GM21360 (cell line): ENCODE measurements at regions not wholly inside any gene's neighbourhood (a gene's known extent, or its start where the extent isn't known, plus 50 kb on each side); places are given as distances from the start of the nearest gene placed in this dataset.
"Not testable (repeated sequence)": the region's sequence is repeated elsewhere in the genome, so short reads cannot be mapped to it uniquely, and the experiment has no call there.

Source experiments
- ATAC-seq: cut with Tn5 transposase; IDR thresholded peaks from one replicate; pipeline ENCODE4 v1.9.1; 2021; ENCODE audit warnings: mild to moderate bottlenecking, moderate library complexity; ENCODE audit not compliant: unreplicated experiment

DNA sequence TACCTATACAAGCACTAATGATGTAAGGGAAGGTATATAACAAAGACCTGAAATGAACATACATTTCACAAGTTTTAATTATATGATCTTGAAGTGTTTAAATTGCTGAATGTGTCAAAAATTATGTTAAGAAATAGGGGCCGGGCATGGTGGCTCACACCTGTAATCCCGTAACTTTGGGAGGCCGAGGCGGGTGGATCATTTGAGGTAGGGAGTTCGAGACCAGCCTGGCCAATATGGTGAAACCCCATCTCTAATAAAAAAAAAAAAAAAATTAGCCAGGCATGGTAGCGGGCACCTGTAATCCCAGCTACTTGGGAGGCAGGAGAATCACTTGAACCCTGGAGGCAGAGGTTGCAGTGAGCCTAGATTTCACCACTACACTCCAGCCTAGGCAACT lies 537.4 kb upstream of the STEAP1 start:
- ATAC-seq: not testable (repeated sequence)

DNA sequence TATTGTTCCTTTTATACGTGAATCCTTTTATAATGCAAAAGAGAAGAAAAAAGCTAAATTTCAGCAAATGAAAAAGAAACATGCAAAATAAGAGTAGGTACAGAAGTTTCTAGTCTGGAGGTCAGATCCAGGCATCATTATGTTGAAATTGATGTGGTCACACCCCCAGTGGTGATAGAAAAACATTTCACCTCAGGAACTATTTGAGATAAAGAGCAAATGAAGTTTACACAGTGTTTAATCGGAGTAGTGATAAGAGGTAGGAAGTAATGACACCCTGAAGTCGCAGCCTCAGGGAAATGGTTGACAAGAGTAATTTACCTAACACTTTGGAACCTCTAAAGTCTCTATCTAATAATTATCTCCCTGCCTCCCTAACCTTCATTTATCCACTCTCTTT lies 536.0 kb upstream of the STEAP1 start:
- no peak for ATAC-seq

DNA sequence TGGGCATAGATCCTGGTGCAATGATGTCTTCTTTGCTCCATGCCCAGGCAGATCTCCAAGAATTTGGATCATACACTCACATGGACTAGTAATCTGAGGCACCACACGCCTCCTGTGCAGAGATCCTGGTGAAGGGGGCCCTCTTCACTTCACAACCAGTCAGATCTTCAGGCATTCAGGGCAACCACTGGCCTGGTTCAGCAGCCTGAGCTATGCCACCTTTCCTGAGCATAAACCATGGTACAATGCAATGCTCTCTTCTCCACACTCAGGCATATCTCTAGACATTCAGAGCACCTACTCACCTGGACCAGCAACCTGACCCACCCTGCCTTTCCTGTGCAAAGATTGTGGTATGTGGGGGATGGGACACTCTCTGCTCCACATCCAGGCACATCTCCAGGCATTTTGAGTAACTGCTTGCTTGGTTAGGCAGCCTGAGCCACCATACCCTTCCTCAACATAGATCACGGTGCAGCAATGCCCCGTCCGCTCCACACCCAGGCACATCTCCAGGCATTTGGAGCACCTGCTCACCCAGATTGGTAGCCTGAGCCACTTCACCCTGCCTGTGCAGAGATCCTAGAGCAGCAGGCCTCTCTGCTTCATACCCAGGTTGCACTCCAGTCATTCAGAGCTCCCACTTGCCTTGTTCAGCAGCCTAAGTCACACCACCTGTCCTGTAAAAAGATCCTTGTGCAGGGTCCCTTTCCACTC lies 532.2 kb upstream of the STEAP1 start:
- ATAC-seq: no peak

DNA sequence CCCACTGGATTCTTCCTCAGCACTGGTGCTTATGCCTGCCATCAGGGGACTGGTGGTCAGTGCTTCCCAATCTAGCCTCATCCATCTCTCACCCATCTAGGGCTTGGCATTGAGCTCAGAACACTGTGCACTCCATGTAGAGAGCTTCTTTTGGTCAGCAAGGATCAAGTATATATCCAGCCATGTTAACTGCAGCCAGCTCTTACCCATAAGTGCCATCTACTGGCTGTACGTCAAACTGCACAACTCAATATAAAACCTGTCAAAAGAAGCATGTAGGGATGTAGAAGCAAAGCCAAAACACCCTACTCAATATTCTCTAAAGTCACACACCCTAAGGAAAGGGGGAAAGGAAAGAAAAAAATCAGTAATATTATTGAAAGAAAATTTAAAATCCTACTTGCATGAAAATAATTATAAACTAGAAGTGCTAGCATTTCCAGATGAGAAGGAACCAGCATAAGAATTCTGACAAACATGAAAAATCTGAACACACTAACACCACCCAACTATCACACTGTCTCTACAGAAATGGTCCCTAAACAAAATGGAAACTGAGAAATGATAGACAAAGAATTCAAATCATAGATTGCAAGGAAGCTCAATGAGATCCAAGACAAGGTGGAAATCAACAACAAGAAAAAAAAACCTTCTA lies 531.1 kb upstream of the STEAP1 start:
- ATAC-seq: peak; percentile 89

DNA sequence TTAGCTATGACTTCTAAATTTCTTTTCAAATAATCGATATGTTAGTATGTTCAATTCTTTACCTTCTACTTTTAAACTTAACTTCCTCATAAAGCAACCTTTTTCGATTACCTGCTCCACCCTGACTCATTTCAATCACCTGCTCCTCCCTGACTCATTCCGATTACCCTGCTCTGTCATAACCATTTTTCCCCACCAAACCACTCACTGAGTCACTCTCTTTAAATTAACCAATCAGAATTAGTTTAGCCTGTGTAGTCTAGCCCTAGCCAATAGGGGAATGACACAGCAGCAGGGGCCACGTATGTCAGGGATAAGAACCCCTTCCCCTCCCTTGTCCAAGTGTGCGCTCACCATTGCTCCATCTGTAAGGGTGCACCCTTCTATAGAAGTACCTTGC lies 530.1 kb upstream of the STEAP1 start:
- not testable (repeated sequence) for ATAC-seq

DNA sequence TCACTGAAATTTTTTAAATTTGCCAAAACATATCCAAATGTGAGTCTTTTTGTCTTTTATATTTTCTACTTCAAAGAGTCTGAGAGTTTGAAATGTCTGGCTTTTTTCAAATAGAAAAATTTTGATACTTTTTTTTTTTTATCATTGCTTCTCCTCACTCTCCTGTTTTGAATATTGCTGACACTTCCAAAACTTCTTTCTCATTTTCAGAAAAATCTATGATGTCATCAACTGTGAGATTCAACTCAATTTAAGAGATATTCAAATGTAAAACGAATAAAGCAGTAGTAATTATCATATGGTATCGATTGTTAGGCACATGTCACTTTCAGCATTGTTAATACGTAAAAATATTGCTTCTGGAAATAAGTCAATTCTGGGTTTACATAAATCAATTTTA lies 505.8 kb upstream of the STEAP1 start:
- no peak for ATAC-seq

DNA sequence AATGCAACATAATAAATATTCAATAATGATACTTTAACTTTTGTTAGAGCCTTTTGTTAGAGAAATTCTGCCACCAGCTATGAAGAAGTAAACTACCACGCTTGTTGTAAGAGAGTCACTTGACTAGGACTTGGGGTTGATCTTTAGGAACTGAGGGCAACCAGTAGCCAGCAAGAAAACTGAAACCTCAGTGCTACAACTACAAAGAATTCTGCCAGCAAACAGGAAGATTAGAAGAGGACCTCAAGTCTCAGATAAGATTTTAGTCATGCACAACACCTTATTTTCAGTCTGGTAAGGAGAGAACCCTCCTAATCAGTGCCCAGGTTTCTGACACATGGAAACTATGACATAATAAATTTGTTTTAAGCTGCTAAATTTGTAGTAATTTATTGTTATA lies 498.3 kb upstream of the STEAP1 start:
- ATAC-seq: no peak

DNA sequence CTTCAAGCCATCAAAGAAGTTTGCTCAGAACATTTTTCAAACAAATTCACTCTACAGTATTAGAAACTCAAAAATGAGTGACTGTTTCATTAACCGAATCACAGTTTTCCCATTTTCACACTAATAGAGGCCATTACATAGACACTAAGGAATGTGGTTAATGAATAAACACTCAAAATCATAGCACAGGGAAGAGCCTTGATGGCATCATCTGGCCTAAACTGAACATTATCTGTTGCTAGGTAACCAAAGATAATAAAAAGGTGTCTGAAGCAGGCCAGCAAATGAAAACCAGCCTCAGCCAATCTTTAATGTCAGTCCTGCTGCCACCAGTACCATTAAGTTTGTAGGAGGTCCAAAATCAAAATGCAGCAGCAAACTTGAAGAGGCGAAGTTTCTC lies 492.4 kb upstream of the STEAP1 start:
- ATAC-seq: no peak

DNA sequence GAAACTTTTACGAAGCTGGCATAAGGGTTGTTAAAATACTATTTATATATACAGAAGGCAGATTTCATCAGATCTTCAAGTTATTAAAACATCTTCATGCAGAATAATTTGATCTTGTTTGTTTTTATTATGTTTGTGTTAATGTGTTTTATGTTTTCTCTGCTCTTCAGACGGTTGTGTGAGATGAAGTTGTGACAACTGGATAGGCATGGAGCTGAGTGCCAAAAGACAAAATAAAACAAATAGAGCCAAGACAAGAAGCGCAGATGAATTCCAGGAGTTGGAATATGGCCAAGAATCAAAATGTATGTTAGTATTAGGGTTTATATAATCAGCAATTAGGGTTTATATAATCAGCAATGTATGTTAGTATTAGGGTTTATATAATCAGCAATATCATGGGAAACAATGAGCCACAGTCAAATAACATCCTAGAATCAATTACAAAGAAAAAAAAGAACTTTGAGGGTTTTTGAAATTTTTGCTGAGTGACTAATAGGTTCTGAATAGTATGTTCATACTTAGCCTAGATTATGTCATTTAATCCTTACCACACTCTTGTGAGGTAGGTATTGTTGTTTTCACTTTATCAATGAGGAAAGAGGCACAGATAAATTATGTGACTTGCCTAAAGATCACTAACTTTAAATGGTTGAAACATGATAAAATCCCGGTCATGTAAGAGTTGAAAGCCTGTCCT lies 488.0 kb upstream of the STEAP1 start:
- ATAC-seq: no peak

DNA sequence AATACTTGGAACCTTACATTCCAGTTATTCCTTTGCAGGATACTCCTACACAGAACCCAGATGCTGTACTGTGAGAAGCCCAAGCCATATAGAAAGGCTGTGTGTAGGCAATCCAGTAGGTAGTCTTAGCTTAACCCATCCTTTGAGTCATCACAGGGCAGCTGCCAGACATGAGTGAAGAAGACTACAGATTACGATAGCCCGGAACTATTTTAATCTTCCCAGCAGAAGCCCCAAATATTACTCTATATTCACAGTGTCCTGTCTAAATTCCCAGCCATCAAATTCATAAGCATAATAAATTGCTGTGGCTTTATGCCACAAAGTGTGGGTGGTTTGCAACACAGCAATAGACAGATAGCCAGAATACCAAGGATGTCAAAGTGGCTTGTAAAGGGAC lies 474.1 kb upstream of the STEAP1 start:
- ATAC-seq: no peak

DNA sequence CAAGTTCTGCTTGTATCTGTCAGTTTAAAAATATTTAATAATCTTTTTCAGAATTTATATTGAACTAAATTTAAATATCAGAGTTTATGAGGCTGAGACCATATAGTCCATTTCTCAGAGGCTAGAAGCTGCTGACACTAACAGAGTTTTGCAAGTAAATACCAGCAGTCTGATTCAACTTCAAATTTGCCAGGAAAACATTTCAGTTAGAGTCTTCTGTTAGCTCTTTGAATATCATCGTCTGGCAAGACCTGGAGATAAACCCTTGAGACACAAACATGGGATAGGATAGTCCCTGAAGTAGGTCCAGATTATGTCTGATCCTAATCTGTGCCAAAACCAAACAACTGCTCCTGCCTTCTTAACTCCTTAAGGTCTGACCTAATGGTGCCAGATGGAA lies 472.8 kb upstream of the STEAP1 start:
- ATAC-seq: no peak

DNA sequence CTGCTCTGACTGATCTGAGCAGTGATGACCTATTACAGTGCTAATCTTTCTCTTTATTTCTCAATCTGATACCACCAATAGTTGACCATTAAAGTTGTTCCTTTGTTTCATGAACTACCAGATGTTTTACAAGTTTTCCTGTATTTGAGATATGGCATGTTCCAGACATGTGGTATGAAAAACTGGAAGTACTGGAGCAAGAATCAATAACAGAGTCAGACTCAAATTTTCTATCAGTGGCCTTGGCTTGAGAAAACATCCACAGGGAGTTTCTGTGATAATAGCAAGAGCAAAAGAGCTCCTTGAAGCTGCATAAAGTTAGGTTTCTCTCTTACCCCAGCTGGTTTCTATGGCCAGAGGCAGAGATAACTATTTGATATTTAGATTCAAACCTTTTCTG lies 469.0 kb upstream of the STEAP1 start:
- no peak for ATAC-seq

DNA sequence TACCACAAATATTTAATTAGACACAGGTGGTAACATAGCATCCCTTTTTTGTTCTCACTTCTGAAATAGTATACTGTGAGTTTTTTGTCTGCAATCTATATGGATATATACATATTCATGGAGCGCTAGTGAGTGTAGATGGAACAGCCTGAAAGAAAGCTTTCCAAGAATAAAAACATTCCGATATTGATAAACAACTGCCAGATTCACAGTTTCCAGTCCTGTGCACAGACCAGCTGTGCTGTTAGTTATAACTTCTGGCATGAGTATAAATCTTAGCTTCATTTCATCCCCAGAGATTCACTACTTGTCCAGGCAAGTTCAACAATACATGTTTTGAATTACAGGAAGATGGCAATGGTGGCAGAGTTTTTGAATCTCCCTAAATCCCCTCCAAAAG lies 467.1 kb upstream of the STEAP1 start:
- no peak for ATAC-seq

DNA sequence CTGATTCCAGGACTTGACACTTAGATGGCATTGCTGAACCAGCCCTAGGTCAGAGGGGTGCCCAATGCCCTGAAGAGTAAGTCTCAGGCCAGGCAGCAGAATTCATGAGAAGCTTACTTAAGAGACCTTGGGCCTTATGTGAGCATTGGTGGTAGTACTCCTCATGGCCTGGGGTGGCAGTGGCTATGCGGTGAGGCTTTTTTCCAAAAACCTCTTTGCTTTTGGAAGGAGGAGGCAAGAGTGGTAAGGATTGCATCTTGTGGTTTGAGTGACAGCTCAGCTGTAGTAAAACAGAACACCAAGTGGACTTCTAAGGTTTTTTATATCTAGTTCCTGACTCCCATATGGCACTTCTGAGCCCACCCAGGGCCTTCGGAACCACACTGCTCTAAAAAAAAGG lies 459.0 kb upstream of the STEAP1 start:
- no peak for ATAC-seq

DNA sequence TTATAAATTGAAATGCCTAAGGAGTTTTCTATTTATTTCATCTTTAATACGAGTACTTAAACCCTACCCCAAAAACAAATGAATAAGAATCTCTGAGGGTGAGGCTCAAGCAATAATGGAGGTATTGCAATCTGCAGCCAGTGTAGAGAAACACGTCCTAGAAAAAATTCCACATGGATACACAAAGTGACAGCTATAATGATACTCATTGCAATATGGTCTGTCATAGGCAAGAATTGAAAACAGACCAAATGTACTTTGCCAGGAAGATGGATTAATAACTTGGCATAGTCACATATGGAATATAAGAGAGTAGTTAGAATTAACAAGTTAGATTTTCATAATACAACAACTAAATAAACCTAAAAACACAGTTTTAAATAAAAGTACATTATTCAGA lies 440.1 kb upstream of the STEAP1 start:
- no peak for ATAC-seq

DNA sequence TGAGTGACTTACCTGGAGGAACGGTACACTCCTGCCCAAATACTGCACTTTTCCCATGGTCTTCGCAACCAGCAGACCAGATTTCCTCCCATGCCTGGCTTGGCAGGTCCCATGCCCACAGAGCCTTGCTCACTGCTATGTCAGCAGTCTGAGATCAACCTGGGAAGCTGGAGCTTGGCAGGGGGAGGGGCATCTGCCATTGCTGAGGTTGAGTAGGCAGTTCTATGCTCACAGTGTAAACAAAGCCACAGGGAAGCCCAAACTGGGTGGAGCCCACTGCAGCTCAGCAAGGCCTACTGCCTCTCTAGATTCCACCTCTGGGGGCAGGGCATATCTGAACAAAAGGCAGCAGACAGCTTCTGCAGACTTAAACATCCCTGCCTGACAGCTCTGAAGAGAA lies 435.3 kb upstream of the STEAP1 start:
- ATAC-seq: not testable (repeated sequence)

DNA sequence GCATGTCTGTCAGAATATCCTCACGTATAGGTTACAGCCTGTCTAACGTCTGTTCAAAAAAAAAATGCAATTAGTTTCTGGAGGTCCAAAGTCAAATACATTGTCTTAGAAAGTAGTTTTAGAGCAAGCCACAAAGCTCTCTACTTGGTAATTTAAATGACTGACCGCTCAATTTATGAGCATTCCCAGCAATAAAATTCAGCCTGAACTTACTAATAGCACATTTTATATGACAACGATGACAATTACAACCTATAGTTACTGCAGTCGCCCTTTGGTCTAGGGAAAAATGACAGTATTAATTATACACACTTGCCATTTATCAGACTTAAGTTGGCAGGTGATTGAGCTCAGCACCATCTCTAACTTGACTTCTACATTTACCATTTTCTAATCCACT lies 425.8 kb upstream of the STEAP1 start:
- no peak for ATAC-seq

DNA sequence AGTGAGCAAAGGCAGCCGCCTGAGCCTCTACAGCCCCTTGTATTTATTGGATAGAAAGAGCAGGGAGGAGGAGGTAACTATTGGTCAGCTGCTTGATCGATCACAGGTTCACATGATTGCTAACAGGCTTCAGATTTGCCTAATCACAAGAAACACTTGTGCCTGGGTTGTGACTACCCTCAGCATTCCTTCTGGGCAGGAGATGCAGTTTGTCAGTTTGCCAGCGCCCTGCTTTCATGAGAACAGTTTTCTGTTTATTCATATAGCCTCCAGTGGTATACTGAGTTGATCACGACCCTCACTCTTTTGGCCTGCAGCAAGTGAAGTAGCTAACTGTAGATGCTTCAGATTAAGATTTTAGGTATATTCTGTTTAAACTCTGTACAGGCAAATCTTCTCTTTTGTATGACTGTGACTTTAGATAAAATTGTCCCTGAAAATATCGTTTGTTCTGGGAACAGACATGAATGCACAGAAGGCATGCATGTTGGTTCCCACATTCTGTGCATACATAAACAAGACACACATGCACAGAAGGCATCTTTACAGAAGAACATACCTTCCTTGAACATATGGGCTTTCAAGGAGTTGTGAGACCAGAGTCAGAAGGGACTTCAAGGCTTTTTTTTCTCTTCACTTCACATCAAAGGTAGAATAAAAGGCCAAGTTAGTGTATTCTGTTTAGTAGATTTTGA lies 422.4 kb upstream of the STEAP1 start:
- ATAC-seq: no peak

DNA sequence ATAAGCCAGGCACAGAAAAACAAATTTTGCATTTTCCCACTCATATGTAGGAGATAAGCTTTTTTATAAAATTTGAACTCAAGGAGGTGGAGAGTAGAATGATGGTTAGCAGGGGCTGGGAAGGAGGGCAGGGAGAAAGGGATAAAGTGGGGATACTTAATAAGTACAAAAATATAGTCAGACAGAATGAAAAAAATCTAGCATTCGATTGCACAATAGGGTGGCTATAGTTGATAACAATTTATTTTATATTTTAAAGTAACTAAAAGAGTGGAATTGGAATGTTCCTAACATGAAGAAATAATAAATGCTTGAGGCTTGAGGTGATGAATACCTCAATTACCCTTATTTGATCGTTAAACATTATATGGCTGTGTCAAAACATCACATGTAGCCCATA lies 415.7 kb upstream of the STEAP1 start:
- ATAC-seq: no peak

DNA sequence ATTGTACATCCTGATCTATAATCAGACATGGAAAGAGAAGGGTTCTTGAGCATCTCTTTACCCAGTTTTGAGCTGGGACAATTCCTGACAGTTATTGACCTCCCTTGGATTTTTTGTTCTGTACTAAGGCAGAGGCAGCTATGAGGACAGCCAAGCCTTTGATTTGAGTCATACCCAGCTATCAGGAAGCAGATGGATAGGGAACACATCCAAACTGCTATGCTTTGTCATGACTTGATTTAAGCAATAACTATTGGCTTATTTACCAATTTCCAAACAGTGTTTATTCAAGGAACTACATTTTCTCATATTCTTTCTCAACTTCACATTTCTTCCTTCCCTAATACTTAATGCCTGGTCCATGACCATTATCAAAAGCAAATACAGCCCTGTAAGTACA lies 396.4 kb upstream of the STEAP1 start:
- no peak for ATAC-seq

DNA sequence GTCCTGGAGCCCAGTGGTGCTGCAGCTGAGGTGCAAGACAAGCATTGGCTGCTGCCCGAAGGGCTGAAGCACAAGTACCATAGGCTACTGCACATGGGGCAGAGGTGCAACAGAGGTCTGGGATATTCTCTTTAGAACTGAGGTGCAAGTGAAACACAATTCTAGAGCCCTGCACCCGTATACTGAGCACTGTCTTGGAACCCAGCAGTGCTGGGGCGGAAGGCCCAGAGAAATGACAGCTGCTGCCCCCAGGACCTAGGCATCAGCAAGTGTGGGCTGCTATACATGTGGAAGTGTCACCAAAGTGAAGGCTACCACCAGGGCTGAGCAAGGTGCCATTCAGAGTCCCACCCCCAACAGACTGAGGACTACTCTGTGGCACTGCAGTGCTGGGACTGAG lies 393.6 kb upstream of the STEAP1 start:
- ATAC-seq: no peak

DNA sequence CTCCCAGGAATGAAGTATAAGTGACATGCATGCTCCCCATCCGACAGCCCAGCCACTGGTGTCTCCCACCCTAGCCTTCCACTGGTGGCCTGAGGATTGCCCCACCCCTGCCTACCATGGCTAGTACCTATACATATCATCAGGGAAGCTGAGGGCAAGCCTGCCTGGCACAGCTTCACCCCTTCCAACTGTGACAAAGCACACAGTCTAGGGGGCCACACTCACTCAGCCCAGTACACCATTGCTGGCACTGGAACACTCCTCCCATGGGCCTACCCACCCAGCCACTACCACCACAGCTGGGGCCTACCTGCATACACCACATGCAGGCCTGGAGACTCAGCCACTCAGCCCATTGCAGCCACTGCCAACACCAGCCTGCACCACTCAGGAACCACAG lies 393.1 kb upstream of the STEAP1 start:
- no peak for ATAC-seq
